Kasumi-1 (cell line): ENCODE measurements at regions not wholly inside any gene's neighbourhood (a gene's known extent, or its start where the extent isn't known, plus 50 kb on each side); places are given as distances from the start of the nearest gene placed in this dataset.
"Not testable (repeated sequence)": the region's sequence is repeated elsewhere in the genome, so short reads cannot be mapped to it uniquely, and the experiment has no call there.

ENCODE experiments used
- DNase-seq, 2 experiments: peaks; one replicate each; lab custom pipeline; 2025; lab: John Stamatoyannopoulos, UW

DNA sequence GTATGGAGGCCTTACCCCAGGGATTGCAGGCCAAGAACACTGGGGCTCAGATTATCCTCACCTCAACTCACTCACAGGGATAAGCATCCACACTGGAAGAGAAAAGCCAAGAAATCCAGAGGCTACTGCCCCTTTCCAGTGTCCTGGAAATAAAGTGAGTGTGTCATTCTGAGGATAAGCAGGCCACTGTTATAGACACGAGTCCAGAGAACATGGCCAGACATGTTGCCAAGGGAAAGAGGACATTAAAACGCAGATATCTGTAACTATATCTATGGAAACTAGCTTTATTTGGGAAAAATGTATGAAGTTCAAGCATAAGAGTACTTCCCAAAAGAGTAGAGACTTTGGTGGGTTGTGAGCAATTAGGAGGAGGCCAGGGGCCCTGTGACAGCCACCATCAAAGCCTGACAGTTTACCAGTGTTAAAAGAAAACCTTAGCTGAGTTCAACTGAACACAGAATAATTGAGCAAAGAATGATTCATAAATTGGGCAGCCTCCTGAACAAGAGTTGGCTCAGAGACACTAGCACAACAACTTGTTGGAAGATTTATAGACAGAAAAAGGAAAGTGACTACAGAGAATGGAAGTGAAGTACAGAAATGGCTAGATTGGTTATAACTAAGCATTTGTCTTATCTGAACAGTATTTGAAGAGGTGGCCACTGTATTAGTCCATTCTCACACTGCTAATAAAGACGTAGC, 1222.2 kb downstream of the STIM2 start:
- no peak for DNase-seq

GRCh38 chr4:28092610-28093009, 1232.0 kb downstream of the STIM2 start:
- no peak for DNase-seq

DNA sequence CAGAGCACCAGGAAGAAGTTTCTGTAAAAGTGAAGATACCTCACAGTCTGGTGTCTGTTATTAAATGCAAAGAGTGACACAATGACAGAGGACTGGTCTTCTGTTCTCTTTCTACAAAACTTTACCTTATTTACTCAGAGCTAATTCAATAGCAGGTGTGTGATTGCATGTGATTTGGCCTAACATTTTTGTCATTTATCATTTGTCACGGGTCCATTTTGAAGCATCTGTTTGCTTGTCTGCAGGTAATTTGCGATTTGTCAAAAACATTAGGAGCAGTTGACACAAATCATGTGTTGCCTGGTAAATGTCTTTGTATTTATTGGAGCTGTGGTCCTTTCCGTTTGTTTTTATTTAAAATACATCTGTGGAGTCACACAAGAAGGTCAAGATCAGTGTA, 1232.4 kb downstream of the STIM2 start:
- DNase-seq, result no peak

DNA sequence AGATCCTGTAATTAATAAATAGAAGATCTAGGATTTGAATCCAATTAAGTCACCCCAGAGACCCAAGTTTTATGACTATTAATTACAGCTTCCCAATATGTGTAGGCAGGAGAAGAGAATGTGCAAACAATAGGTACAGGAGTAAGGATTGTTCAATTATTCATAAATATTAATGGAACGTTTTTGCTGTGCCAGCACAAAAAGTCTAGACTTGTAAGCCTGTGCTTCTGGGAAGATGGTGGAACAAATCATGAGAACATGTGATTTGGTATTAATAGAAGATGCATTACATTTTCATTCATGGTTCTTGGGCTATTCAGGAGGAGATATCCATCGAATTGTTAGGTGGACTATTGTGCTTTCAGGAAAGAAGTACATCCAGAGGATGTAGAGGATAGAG, 1240.9 kb downstream of the STIM2 start:
- no peak for DNase-seq

GRCh38 chr4:28105271-28105859, 1244.7 kb downstream of the STIM2 start:
- no peak for DNase-seq

GRCh38 chr4:28106155-28106554, 1245.5 kb downstream of the STIM2 start:
- no peak for DNase-seq

GRCh38 chr4:28109801-28110200, 1249.2 kb downstream of the STIM2 start:
- DNase-seq, result no peak

- not testable (repeated sequence) for DNase-seq
Observed at GRCh38 chr4:28112691-28113335, 1252.2 kb downstream of the STIM2 start.

DNA sequence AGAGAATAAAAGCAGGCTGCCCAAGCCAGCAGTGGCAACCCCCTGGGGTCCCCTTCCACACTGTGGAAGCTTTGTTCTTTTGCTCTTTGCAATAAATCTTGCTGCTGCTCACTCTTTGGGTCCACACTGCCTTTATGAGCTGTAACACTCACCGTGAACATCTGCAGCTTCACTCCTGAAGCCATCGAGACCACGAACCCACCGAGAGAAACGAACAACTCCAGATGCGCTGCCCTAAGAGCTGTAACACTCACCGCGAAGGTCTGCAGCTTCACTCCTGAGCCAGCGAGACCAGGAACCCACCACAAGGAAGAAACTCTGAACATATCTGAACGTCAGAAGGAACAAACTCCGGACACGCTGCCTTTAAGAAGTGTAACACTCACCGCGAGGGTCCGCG, 1252.9 kb downstream of the STIM2 start:
- DNase-seq, result not testable (repeated sequence)

GRCh38 chr4:28116526-28117083, 1256.0 kb downstream of the STIM2 start:
- peak; percentile 8 to 18 for DNase-seq

- no peak for DNase-seq
Observed at GRCh38 chr4:28117084-28117682, 1256.5 kb downstream of the STIM2 start.

GRCh38 chr4:28146191-28146590, 1285.5 kb downstream of the STIM2 start:
- DNase-seq, result no peak

- no peak for DNase-seq
Observed at GRCh38 chr4:28148221-28148620, 1287.6 kb downstream of the STIM2 start.

DNA sequence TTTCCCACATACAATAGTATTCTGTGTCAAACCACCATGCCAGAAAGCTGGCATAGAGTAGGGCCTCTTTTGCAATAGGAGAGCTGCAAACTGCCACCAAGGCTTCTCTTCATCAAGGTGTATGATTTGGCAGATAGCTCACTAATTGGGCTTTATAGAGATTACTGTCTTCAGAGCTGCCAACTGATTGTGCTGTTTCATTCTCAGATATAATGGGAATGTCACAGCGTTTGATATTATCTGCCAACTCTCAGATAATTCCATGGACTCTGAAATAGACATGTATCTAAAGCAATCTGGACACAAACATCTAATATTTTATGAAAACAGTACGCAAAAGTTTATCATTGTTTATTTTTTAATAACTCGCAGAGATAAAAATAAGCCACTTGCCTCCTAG, 1289.1 kb downstream of the STIM2 start:
- DNase-seq, result no peak

DNA sequence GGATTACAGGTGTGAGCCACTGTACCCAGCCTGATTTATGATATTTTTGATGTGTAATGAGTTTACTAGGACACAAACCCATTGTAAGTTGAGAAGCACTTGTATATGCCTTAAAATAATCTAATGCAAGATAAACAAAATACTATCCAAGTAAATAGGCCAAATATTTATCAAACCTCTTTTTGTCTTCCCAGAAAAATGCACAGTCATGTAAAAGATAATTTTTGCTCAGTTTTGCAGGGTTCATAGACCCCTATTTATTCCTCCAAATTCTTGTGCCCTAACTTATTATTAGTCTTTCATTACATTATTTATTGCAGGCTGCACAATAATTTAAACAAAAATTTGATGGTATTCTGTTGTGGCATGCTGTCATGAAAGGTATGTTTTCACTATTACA, 1290.7 kb downstream of the STIM2 start:
- no peak for DNase-seq

- no peak for DNase-seq
Observed at GRCh38 chr4:28167411-28167810, 1306.8 kb downstream of the STIM2 start.

GRCh38 chr4:28176942-28177341, 1316.3 kb downstream of the STIM2 start:
- no peak for DNase-seq

- DNase-seq, result no peak
Observed at GRCh38 chr4:28177641-28178040, 1317.0 kb downstream of the STIM2 start.

GRCh38 chr4:28179126-28179525, 1318.5 kb downstream of the STIM2 start:
- DNase-seq, result no peak

DNA sequence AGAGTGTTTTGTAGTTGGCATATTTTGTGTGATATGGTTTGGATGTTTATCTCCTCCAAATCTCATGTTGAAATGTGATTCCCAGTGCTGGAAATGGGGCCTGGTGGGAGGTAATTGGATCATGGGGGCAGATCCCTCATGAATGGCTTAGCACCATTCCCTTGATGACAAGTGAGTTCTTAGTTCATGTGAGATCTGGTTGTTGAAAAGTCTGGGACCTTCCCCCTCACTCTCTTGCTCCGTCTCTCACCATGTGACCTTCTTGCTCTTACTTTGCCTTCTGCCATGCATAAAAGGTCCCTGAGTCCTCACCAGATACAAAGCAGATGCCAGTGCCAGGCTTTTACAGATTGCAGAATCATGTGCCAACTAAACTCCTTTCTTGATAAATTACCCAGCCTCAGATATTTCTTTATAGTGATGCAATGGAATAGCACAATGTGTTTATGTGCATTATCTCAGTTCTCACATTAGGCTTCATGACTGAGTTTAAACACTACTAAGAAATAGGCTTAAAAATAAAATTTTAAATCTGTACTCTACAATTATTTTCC, 1348.8 kb downstream of the STIM2 start:
- DNase-seq, result no peak

GRCh38 chr4:28211676-28212470, 1351.2 kb downstream of the STIM2 start:
- no peak for DNase-seq

- no peak for DNase-seq
Observed at GRCh38 chr4:28221536-28221935, 1360.9 kb downstream of the STIM2 start.
